Mesothelial cell of epicardium (in vitro differentiated cells): ENCODE measurements at regions not wholly inside any gene's neighbourhood (a gene's known extent, or its start where the extent isn't known, plus 50 kb on each side); places are given as distances from the start of the nearest gene placed in this dataset.
"Not testable (repeated sequence)": the region's sequence is repeated elsewhere in the genome, so short reads cannot be mapped to it uniquely, and the experiment has no call there.

Source experiments
- DNase-seq, 2 experiments: peaks; one replicate each; pipeline ENCODE4 v3.0.0; 2021; ENCODE audit warnings: low spot score in 2 of 2; ENCODE audit not compliant: unreplicated experiment in 2 of 2
- H3K27ac Mint-ChIP-seq: 2 replicates; pipeline ENCODE4 v1.8.0; 2021; ENCODE audit warnings: mixed read lengths
- H3K27me3 Mint-ChIP-seq: 2 replicates; pipeline ENCODE4 v1.8.0; 2021; ENCODE audit warnings: low read depth, mixed read lengths
- H3K36me3 Mint-ChIP-seq: 2 replicates; pipeline ENCODE4 v1.8.0; 2021; ENCODE audit warnings: mixed read lengths
- H3K4me1 Mint-ChIP-seq: 2 replicates; pipeline ENCODE4 v1.8.0; 2021; ENCODE audit warnings: mixed read lengths
- H3K4me3 Mint-ChIP-seq: 2 replicates; pipeline ENCODE4 v1.8.0; 2021; ENCODE audit warnings: mild to moderate bottlenecking, moderate library complexity, mixed read lengths
- H3K9me3 Mint-ChIP-seq: 2 replicates; pipeline ENCODE4 v1.8.0; 2021; ENCODE audit warnings: mixed read lengths
- CTCF ChIP-seq: fragments of 200-600 bp; sonication (generic); IDR thresholded peaks from one replicate; pipeline ENCODE4 v1.5.0; 2021; ENCODE audit warnings: antibody characterized with exemption; ENCODE audit not compliant: unreplicated experiment

GRCh38 chr5:168140241-168140640 lies 151.2 kb upstream of the WWC1 start:
- TF ChIP-seq CTCF, result no peak
- H3K27me3 Mint-ChIP-seq, result no peaks in the 10 kb centered on the region
- H3K4me3 Mint-ChIP-seq, result no peak overlapping the region
- peaks cover 16% of the 10 kb centered on the region for H3K4me1 Mint-ChIP-seq
- no peaks in the 10 kb centered on the region for H3K9me3 Mint-ChIP-seq
- H3K36me3 Mint-ChIP-seq, result no peaks in the 10 kb centered on the region
- no peak overlapping the region for H3K27ac Mint-ChIP-seq
- no peak for DNase-seq

GRCh38 chr5:168142402-168142801 lies 149.0 kb upstream of the WWC1 start:
- Mint-ChIP-seq H3K27me3 (no peaks in the 10 kb centered on the region), H3K27ac (no peak overlapping the region), H3K9me3 (no peaks in the 10 kb centered on the region), H3K4me3 (no peak overlapping the region), H3K4me1 (peaks cover 16% of the 10 kb centered on the region), H3K36me3 (no peaks in the 10 kb centered on the region)
- TF ChIP-seq CTCF, result no peak
- no peak for DNase-seq

- DNase-seq, H3K27me3 Mint-ChIP-seq, H3K36me3 Mint-ChIP-seq, H3K4me3 Mint-ChIP-seq, H3K27ac Mint-ChIP-seq, H3K9me3 Mint-ChIP-seq: not testable (repeated sequence)
- peaks cover 16% of the 10 kb centered on the region for H3K4me1 Mint-ChIP-seq
These were observed 147.9 kb upstream of the WWC1 start for GRCh38 chr5:168143521-168143920.

- H3K36me3 Mint-ChIP-seq, result no peaks in the 10 kb centered on the region
- no peak for DNase-seq
- no peak overlapping the region for H3K4me3 Mint-ChIP-seq
- H3K9me3 Mint-ChIP-seq, result no peaks in the 10 kb centered on the region
- H3K27ac Mint-ChIP-seq, result no peak overlapping the region
- H3K4me1 Mint-ChIP-seq, result peaks cover 5% of the 10 kb centered on the region
- no peak for TF ChIP-seq CTCF
- no peaks in the 10 kb centered on the region for H3K27me3 Mint-ChIP-seq
These were observed 144.3 kb upstream of the WWC1 start for GRCh38 chr5:168147106-168147505.

- H3K4me1 Mint-ChIP-seq, result peaks cover 3% of the 10 kb centered on the region
- no peaks in the 10 kb centered on the region for H3K36me3 Mint-ChIP-seq
- no peak for DNase-seq
- H3K9me3 Mint-ChIP-seq, result no peaks in the 10 kb centered on the region
- no peaks in the 10 kb centered on the region for H3K27me3 Mint-ChIP-seq
- H3K4me3 Mint-ChIP-seq, result no peak overlapping the region
- H3K27ac Mint-ChIP-seq, result no peak overlapping the region
- no peak for TF ChIP-seq CTCF
These were observed 143.7 kb upstream of the WWC1 start for GRCh38 chr5:168147568-168148360.

- Mint-ChIP-seq H3K4me3 (no peak overlapping the region), H3K4me1 (peaks cover 3% of the 10 kb centered on the region), H3K27ac (no peak overlapping the region), H3K9me3 (no peaks in the 10 kb centered on the region), H3K36me3 (no peaks in the 10 kb centered on the region), H3K27me3 (no peaks in the 10 kb centered on the region)
- DNase-seq, result no peak
- no peak for TF ChIP-seq CTCF
These were observed 140.4 kb upstream of the WWC1 start for GRCh38 chr5:168151041-168151440.
